ENCODE measurements at regions not wholly inside any gene's neighbourhood (a gene's known extent, or its start where the extent isn't known, plus 50 kb on each side); places are given as distances from the start of the nearest gene placed in this dataset.
A peak's percentile ranks its signal among the peaks of the same experiment; 100 is the strongest.

DNA sequence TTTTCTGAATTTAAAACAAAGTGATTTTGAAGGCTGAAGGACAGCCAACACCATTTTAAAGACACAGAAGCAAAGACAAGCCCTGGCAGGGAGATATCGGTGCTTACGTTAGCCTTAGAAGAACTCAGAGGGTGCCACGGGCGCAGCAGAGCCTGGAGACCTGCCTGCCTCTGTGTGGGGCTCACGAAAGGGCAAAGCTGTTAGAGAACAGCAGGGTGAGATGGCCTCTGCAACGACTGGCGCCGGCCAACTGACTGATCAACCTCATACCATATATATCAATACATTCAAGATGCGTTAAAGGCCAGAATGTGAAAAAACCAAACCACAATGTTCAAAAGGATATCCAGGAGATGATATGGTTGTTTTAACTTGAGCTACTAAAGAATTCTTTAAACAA, 151.0 kb upstream of the RPS6KA2 start:
- intact Hi-C loops (cut with DNase I; ENCODE audit: low total_unique reads): loop anchor here (10.0 kb wide), 1 partner anchor 367 kb away; no protein-coding TSS in a partner anchor
- ATAC-seq (no peak), DNase-seq (no peak)
- H3K4me1 ChIP-seq: no peaks in the 10 kb centered on the region
- in situ Hi-C loops (cut with MboI; ENCODE audit: low sequenced_read_pairs in 4 of 4): loop anchor here in 3 of 4 donors (25.0 kb wide), 3 partner anchors 209 to 509 kb away; partner anchors contain the start of genes CEP43 (in 3 of the 3) and UNC93A (in 1 of the 3)
- H3K36me3 ChIP-seq: no peaks in the 10 kb centered on the region
- H3K9me3 ChIP-seq: no peaks in the 10 kb centered on the region
- TF ChIP-seq, protein P1, sequence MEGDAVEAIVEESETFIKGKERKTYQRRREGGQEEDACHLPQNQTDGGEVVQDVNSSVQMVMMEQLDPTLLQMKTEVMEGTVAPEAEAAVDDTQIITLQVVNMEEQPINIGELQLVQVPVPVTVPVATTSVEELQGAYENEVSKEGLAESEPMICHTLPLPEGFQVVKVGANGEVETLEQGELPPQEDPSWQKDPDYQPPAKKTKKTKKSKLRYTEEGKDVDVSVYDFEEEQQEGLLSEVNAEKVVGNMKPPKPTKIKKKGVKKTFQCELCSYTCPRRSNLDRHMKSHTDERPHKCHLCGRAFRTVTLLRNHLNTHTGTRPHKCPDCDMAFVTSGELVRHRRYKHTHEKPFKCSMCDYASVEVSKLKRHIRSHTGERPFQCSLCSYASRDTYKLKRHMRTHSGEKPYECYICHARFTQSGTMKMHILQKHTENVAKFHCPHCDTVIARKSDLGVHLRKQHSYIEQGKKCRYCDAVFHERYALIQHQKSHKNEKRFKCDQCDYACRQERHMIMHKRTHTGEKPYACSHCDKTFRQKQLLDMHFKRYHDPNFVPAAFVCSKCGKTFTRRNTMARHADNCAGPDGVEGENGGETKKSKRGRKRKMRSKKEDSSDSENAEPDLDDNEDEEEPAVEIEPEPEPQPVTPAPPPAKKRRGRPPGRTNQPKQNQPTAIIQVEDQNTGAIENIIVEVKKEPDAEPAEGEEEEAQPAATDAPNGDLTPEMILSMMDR (IDR thresholded peaks at IDR 0.05 in 4 of 5, conservative IDR thresholded peaks at IDR 0.05 in 1 of 5): no peak
- TF ChIP-seq POLR2A (IDR thresholded peaks at IDR 0.05): no peak
- no peak overlapping the region for H3K27ac ChIP-seq
- H3K27me3 ChIP-seq: peaks cover 0 to 4% (median 0%) of the 10 kb centered on the region in 3 donors
- H3K4me3 ChIP-seq: no peak overlapping the region

DNA sequence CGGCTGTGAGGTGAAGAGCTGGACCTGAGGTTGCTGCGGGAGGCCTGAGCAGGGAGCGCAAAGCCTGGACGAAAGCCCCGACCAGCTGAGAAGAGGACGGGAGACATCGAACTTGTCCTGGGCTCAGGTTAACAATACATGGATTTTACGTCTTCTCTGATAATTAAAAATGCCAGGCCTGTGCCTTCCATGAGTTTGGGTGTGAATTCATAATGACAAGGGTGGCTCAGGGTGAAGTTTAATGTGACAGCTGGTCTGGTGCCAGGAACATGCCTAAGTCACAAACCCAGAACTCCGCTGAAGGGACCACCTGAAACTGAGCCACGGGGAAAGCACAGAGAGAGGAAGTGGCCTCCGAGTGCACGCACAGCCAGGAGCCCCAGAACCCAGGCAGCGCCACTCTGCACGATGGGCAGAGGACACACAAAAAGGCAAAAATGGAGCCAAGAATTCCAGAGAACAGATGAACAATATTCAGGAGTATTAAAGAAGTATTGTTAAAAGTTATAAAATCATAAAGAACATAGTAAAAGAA, 150.1 kb upstream of the RPS6KA2 start:
- no peaks in the 10 kb centered on the region for H3K36me3 ChIP-seq
- no peaks in the 10 kb centered on the region for H3K4me1 ChIP-seq
- TF ChIP-seq POLR2A (IDR thresholded peaks at IDR 0.05): no peak
- no peak overlapping the region for H3K27ac ChIP-seq
- H3K4me3 ChIP-seq: no peak overlapping the region
- intact Hi-C loops (cut with DNase I; ENCODE audit: low total_unique reads): loop anchor here (10.0 kb wide), 1 partner anchor 368 kb away; no protein-coding TSS in a partner anchor
- H3K9me3 ChIP-seq: no peaks in the 10 kb centered on the region
- DNase-seq (no peak), ATAC-seq (no peak)
- in situ Hi-C loops (cut with MboI; ENCODE audit: low sequenced_read_pairs in 4 of 4): loop anchor here in 3 of 4 donors (25.0 kb wide), 3 partner anchors 210 to 510 kb away; partner anchors contain the start of genes CEP43 (in 3 of the 3) and UNC93A (in 1 of the 3)
- peaks cover 0 to 7% (median 0%) of the 10 kb centered on the region in 3 donors for H3K27me3 ChIP-seq

DNA sequence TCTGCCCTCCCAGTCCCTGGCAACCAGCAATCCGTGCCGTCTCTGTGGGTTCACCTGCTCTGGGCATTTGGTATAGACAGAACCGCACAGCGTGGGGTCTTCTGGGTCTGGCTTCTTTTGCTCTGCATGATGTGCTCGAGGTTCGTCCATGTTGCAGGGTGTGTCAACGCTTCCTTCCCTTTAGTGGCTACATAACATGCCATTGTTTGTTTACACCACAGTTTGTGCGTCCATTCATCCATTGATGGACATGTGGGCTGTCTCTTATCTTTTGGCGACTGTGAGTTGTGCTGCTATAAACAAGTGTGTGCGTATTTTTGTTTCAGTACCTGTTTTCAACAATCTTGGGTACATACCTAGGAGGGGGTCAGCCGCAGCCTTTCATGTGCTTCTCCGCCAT, 149.5 kb upstream of the RPS6KA2 start:
- no peaks in the 10 kb centered on the region for H3K4me1 ChIP-seq
- H3K4me3 ChIP-seq: no peak overlapping the region
- ATAC-seq: no peak
- no peaks in the 10 kb centered on the region for H3K9me3 ChIP-seq
- H3K36me3 ChIP-seq: no peaks in the 10 kb centered on the region
- TF ChIP-seq POLR2A (IDR thresholded peaks at IDR 0.05): no peak
- TF ChIP-seq, protein P1 (IDR thresholded peaks at IDR 0.05 in 4 of 5, conservative IDR thresholded peaks at IDR 0.05 in 1 of 5): no peak
- DNase-seq: no peak
- peaks cover 0 to 7% (median 0%) of the 10 kb centered on the region in 3 donors for H3K27me3 ChIP-seq
- no peak overlapping the region for H3K27ac ChIP-seq
- intact Hi-C loops (cut with DNase I; ENCODE audit: low total_unique reads) (loop anchor here (10.0 kb wide), 1 partner anchor 368 kb away; no protein-coding TSS in a partner anchor), in situ Hi-C loops (cut with MboI; ENCODE audit: low sequenced_read_pairs in 4 of 4) (loop anchor here in 3 of 4 donors (25.0 kb wide), 3 partner anchors 211 to 511 kb away; partner anchors contain the start of genes CEP43 (in 3 of the 3) and UNC93A (in 1 of the 3))

DNA sequence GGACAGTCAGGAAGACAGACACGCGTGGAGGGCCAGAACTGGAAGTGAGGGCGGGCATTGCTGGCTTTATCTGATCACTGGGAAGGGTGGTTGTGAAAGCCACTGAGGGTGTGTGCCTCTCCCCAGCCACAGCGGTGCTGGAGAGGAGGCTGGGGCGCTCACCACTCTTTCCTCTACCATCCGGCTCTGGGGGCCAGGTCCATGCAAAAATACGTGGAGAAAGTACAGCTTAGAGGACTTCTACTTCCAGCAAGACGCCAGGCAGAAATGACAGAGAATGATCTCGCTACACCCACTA, 148.8 kb upstream of the RPS6KA2 start:
- H3K9me3 ChIP-seq: no peaks in the 10 kb centered on the region
- no peak for TF ChIP-seq POLR2A (IDR thresholded peaks at IDR 0.05)
- TF ChIP-seq, protein P1 (IDR thresholded peaks at IDR 0.05 in 4 of 5, conservative IDR thresholded peaks at IDR 0.05 in 1 of 5): no peak
- intact Hi-C loops (cut with DNase I; ENCODE audit: low total_unique reads): loop anchor here (2.0 to 10.0 kb wide), 2 partner anchors 213 to 369 kb away; no protein-coding TSS in a partner anchor
- ATAC-seq: no peak
- no peak overlapping the region for H3K27ac ChIP-seq
- H3K36me3 ChIP-seq: no peaks in the 10 kb centered on the region
- in situ Hi-C loops (cut with MboI; ENCODE audit: low sequenced_read_pairs in 4 of 4): loop anchor here in 3 of 4 donors (25.0 kb wide), 3 partner anchors 211 to 511 kb away; partner anchors contain the start of genes CEP43 (in 3 of the 3) and UNC93A (in 1 of the 3)
- H3K4me3 ChIP-seq: no peak overlapping the region
- no peak for DNase-seq
- H3K4me1 ChIP-seq: no peaks in the 10 kb centered on the region
- H3K27me3 ChIP-seq: peaks cover 0 to 7% (median 0%) of the 10 kb centered on the region in 3 donors

DNA sequence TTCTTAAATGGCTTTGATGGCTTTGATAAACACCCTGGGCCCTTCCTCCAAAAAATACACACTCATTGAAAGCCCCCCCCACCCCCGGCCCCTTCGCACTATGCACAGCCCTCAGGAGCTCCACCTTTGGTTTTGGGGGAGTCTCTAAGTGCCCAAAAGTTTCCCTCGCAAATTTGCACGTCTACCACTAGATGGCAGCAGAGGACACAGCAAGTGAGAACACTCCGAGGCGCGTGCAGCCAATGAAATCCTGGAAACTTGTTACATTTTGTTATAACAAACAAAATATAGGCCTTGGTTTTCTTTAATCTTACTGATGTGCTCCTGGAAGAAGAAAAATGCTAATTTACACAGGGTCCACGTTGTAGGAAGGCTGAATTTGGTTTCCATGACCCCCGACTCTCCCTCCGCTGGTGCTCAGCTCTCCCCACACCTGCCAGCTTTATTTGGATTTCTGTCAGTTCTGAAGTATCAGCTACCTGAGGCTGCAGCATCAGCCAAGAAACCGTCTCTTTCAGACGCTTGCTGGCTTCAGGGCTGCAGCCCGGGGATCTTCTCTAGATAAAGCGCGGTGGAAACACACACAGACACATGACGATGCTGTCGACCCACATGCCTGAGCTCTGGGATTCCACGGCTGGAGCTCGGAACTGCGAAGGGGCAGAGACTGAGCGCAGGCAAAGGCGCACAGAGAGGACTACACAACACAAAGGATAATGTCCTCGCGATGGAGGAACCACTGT, 148.3 kb upstream of the RPS6KA2 start:
- no peak for TF ChIP-seq POLR2A (IDR thresholded peaks at IDR 0.05)
- TF ChIP-seq, protein P1 (IDR thresholded peaks at IDR 0.05 in 4 of 5, conservative IDR thresholded peaks at IDR 0.05 in 1 of 5): peak; percentile 60 to 91 (median 73)
- Histone ChIP-seq H3K36me3 (no peaks in the 10 kb centered on the region), H3K9me3 (no peaks in the 10 kb centered on the region), H3K4me1 (no peaks in the 10 kb centered on the region), H3K27me3 (peaks cover 0 to 7% (median 0%) of the 10 kb centered on the region in 3 donors), H3K4me3 (no peak overlapping the region), H3K27ac (no peak overlapping the region)
- in situ Hi-C loops (cut with MboI; ENCODE audit: low sequenced_read_pairs in 4 of 4) (loop anchor here in 3 of 4 donors (25.0 kb wide), 3 partner anchors 212 to 512 kb away; partner anchors contain the start of genes CEP43 (in 3 of the 3) and UNC93A (in 1 of the 3)), intact Hi-C loops (cut with DNase I; ENCODE audit: low total_unique reads) (loop anchor here (2.0 to 10.0 kb wide), 2 partner anchors 213 to 369 kb away; no protein-coding TSS in a partner anchor)
- DNase-seq (peak in 1 of 2 donors; percentile 28), ATAC-seq (peak in 1 of 2 donors; percentile 69)
